NCI-H345 treated with DMSO at 0.1 percent for 48 hours (cell line): ENCODE measurements at regions not wholly inside any gene's neighbourhood (a gene's known extent, or its start where the extent isn't known, plus 50 kb on each side); places are given as distances from the start of the nearest gene placed in this dataset.
"Not testable (repeated sequence)": the region's sequence is repeated elsewhere in the genome, so short reads cannot be mapped to it uniquely, and the experiment has no call there.

ENCODE experiments used
- DNase-seq: peaks from one replicate; lab custom pipeline; 2025; ENCODE audit not compliant: unreplicated experiment; lab: John Stamatoyannopoulos, UW

DNA sequence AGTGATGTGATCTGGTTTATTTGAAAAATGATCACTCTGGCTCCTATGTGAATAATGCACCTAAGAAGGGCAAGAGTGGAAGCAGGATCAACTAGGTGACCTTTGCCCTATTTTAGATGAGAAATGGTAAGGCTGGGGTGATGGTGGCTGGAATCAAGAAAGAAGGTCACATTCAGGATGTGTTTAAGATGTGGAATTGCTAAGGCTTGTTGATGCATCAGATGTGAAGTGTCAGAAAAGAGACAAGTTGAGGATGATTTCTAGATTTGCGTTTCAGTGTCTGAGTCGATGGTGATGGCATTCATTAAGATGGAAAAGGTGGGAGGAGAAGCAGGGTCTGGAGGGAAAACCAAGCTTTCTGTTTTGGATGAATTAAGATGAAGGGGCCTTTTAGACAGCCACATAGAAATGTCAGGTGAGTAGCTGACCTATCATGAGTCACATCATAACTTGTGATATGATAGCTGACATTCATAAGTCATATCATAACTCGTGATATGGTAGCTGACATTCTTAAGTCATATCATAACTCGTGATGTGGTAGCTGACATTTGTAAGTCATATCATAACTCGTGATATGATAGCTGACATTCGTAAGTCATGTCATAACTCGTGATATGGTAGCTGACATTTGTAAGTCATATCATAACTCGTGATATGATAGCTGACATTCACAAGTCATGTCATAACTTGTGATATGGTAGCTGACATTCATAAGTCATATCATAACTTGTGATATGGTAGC, 101.2 kb upstream of the SEC11C start:
- DNase-seq: no peak

- DNase-seq: not testable (repeated sequence)
Observed at GRCh38 chr18:59039040-59039320, 100.7 kb upstream of the SEC11C start.

GRCh38 chr18:59039449-59039848, 100.2 kb upstream of the SEC11C start:
- DNase-seq: no peak

DNA sequence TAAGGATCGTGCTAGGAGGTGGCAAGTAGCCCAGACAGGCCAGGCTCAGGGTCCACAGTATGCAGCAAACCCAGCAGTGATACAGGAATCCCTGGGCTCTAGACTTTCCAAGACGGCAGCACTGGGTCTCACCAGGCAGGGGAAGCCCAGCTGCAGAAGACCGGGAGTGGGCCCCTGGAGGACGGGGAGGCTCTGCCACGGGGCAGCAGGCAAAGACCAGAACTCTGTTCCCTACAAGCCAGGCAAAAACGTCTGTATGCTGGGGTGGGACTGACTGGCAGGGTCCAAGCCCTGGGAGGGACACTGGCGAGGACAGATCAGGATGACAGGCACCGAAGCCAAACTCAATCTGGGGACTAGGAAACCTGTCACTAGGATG, 98.9 kb upstream of the SEC11C start:
- no peak for DNase-seq

GRCh38 chr18:59041296-59041695, 98.4 kb upstream of the SEC11C start:
- no peak for DNase-seq

DNA sequence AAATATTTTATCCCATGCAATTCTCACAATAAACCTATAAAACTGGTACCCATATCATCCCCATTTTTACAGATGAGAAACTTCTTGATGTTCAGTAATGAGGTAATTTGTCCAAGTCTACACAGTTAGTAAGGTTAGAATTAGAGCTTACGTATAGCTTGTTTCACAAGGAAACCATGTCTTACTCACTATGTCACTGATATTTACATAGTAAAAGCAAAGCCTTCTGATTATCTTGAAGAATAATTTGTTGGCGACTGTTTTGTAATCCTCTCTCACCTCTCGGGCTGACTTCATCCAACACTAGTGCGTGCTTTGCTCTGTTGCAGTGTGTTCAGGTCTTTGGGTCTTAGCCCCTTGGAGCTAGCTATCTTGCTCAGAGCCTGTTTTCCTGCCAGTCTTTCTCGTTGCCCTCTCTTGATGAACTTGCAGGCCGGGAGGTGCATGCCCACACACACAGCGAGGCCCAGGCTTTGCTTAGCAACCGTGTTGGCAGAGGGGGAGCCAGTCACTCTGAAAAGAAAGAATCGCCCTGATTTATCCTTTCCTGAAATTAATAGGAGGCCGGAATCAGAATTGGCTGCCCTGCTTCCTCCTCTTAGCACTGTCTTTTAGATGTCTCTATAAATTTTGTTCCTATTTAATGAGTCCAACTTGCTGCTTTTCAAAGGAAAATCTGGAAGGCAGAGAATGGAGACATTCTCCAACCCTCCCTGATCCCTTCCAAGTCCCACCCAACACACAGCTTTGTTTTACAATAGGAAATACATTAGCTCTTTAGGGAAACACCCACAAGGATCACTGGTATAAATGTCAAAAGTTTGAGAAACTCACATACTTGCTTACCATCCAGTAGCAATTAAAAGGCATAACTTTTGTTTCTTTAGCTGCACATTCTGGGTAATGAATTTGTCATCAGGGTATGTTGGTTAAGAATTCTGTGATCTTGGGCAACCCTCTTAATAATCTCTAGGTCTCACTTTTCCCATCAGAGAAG, 97.6 kb upstream of the SEC11C start:
- no peak for DNase-seq

DNA sequence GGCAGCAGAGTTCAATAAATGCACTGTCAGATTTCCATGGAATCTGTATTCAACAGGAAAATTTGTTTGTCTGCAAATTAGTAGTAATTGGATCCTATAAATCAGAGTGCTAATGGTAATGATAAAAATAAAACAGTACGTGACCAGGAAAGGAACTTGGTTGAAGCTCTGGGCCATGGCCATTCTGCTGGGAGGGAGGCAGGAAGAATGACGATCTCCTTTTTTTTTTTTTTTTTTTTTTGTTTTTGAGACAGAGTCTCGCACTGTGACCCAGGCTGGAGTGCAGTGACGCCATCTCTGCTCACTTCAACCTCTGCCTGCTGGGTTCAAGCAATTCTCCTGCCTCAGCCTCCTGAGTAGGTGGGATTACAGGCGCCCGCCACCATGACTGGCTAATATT, 94.8 kb upstream of the SEC11C start:
- DNase-seq: no peak

GRCh38 chr18:59047321-59048047, 92.2 kb upstream of the SEC11C start:
- DNase-seq: no peak

GRCh38 chr18:59048048-59048363, 91.7 kb upstream of the SEC11C start:
- no peak for DNase-seq

DNA sequence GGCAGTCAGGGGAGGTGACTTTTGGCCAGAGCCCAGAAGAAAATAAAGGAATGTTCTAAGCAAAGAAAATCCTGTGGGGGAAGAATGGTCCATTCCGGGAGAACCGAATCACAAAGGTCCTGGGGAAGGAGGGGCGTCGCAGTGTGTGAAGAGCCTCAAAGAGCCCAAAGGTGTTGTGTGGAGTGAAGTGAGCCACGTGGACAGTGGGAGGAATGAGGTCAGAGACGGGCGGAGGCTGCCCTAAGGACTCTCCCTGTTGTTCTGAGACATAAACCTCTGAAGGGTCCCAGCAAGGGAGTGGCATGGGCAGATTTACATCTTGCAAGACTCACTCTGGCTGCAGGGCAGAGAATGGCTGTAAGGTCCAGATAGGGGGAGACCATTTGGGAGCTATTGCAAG, 91.3 kb upstream of the SEC11C start:
- DNase-seq: no peak

DNA sequence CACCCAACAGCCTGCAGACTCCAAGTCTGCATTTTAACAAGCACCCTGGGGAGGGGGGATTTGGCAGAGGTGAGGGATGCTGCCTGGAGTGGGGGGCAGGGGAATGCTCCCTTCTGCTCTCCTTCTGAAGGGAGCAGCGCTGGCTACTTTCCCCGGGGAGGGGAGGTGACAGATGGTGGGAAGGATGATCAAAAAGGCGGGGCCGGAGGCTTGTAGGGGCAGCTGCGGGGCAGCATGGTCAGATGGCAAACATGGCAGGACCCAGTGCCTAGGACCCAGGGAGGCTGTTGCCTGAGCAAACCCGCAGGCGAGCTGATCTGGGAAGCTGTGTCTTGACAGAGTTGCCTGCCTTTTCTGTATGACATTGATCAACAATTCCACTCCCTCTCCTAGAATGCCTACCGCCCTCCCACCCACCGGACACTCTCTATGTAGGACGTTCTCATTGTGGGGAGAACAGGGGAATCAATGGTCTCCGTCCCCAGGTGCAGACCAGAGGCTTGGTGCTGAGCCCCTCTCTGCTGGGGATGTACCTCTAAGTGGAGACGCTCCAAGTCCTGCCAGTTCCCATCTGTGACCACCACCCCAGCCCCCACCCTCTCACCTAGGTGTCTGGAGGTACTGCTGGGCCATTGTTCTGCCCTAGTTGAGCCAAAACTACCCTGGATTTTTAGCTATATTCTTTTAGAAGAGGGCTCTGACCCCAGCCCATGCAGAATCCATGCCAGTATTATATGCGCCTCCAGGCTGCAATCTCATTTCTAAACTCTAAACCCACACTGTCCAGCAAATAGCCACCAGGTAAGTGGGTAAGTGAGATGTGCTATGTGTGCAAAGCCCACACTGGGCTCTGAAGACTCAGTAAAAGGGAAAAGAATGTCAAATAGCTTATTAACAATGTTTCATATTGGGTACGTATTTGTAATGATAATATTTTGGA, 89.7 kb upstream of the SEC11C start:
- DNase-seq: no peak

- no peak for DNase-seq
Observed at GRCh38 chr18:59050661-59051057, 89.0 kb upstream of the SEC11C start.

DNA sequence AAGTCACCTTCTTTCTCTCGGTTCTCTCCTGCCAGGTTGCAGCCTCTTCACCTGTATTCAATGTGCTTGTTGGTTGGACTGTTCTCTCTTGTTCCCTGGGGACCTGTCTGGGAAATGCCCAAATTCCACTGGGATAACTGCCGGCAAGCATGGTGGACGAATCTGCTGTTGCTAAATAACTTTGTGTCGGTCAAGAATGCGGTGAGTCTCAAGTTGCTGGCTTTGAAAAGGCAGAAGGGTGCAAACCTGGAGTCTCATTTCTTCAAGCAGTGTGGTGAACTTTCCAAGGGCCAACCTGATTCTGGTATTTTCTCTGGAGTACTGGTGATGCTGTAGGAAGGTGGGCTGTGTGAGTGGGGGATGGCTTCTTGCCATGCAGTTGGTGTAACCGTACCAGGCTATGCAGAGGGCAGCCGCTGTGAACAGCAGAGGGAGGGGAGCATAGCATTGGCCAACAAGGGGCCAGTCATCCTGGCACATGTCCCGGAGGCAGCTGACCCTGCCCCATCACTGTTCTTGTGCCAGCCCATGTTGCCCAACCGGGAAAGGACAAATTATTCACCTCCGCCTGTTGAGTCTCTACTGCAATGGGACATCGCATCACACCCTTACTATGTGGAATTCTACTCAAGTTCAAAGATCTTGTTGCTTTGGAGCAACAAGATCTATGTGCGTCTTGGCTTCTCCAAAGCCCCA, 88.1 kb upstream of the SEC11C start:
- DNase-seq: no peak

DNA sequence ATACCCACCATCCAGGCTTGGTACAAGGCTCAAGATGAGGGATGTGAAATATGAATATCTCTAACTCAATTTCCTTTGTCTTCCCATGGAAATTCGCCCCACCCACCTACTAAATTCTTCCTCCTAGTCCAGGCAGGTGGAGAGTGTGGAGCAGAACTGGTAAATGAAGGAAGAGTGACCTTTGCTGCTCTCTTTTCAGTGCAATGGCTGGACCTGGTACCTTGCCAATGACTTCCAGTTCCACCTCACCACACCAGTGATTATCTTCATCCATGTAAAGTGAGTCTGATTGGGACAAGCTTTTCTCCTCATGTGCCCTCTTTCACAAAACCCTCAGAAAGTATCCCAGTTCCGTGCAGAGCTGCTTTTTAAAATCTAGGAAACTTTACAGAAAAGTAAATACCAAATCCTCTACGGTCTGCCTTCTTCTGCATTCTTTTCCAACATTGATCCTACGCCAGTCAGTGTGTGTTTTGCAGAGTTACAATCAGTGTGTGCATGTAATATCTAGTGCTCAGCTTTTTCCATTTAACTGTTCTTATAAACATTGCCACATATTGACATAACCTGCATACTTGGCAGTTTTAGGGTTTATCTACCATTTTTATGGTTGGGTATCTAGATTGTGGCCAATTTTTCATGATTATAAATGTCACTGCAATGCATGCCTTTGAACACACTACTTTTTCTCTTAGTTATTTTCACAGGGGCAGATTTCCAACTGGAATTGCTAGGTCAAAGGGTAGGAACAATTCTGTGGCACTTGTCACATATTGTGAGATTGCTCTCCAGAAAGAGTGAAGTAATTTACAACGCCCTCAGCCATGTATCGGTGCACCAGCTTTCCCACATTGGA, 86.5 kb upstream of the SEC11C start:
- DNase-seq: no peak

- DNase-seq: no peak
Observed at GRCh38 chr18:59054496-59055287, 85.0 kb upstream of the SEC11C start.

- no peak for DNase-seq
Observed at GRCh38 chr18:59055345-59056032, 84.2 kb upstream of the SEC11C start.

GRCh38 chr18:59056706-59057492, 82.8 kb upstream of the SEC11C start:
- peak; percentile 11 for DNase-seq
